ENCODE measurements at regions not wholly inside any gene's neighbourhood (a gene's known extent, or its start where the extent isn't known, plus 50 kb on each side); places are given as distances from the start of the nearest gene placed in this dataset.

DNA sequence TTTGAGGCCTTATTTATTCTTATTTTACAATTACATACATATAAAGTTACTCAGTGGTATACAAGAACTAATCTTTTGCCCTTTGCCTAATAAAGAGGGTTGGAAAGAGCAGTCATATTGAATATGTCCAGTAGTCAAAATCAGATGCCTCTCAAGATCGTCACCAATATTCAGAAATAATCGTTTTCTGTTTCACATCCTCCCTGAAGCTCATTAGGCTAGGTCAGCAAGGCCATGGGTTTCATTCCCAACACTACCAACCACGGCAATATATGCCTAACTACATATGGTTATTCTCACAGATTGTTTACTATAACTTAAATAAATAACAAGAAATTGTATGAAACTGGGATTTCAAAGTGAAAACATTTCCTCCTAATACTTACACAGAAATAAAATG is 167.2 kb upstream of the MANEA start:
- no peak for FAIRE-seq
- Histone ChIP-seq H3K9ac (ENCODE audit: insufficient read depth, low read depth, low read length) (no peak overlapping the region), H3K27me3 (ENCODE audit: control insufficient read depth in 1 of 2, insufficient read depth in 2 of 2, low read length in 2 of 2) (no peaks in the 10 kb centered on the region), H2AFZ (ENCODE audit: low read length) (no peak overlapping the region), H3K27ac (ENCODE audit: extremely low read length, insufficient read depth, low read length) (no peak overlapping the region), H3K79me2 (ENCODE audit: insufficient read depth, low read length) (no peaks in the 10 kb centered on the region), H3K9me3 (ENCODE audit: low read length) (no peaks in the 10 kb centered on the region), H4K20me1 (ENCODE audit: insufficient read depth, low read length) (no peaks in the 10 kb centered on the region), H3K36me3 (replicated peaks in 1 of 2; ENCODE audit: control insufficient read depth in 1 of 2, insufficient read depth in 2 of 2, low read length in 2 of 2) (no peaks in the 10 kb centered on the region), H3K4me3 (replicated peaks in 1 of 3; ENCODE audit: insufficient read depth in 1 of 3, low read depth in 2 of 3, low read length in 3 of 3) (no peak overlapping the region), H3K4me2 (ENCODE audit: low read depth, low read length) (no peak overlapping the region), H3K4me1 (ENCODE audit: insufficient read depth, low read length) (no peaks in the 10 kb centered on the region)
- ChIA-PET CTCF (ENCODE audit: low intra/inter-chr PET ratio, low total read pairs) (no interaction called here), POLR2A (no interaction called here)
- in situ Hi-C loops (cut with HindIII; ENCODE audit: extremely low pct_ligation_motif_present, low pct_unique_long_range_greater_than_20kb) (no loop called here), intact Hi-C loops (cut with micrococcal nuclease; ENCODE audit: unreplicated experiment) (no loop called here)
- DNase-seq (ENCODE audit: low spot score): no peak
- WGBS (ENCODE audit: low lambda C conversion rate): 0% methylated on average over 3 of the region's 3 CpGs
- TF ChIP-seq, protein P1, sequence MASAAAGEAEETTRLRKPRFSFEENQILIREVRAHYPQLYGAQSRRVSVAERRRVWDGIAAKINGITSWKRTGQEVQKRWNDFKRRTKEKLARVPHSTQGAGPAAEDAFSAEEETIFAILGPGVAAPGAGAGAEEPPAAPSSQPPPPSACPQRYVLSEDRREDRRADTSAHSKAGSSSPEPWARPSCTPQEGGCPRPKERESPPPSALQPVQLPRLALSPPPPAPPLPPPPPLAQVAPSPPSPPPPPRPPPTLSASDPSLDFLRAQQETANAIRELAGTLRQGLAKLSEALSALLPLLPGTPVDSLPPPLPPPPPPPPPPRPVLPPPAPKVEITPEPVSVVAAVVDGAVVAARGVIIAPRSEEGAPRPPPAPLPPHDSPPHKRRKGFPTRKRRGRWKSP (CRISPR knock-in tag; IDR thresholded peaks at IDR 0.05): no peak
- no peak for TF ChIP-seq SMAD1 (CRISPR knock-in tag; IDR thresholded peaks at IDR 0.05; ENCODE audit: borderline replicate concordance, low read depth)
- no peak for TF ChIP-seq GATAD2A (CRISPR knock-in tag; IDR thresholded peaks at IDR 0.05)
- no peak for ATAC-seq
- no TSS peak for BruUV-seq (replicated peaks)

DNA sequence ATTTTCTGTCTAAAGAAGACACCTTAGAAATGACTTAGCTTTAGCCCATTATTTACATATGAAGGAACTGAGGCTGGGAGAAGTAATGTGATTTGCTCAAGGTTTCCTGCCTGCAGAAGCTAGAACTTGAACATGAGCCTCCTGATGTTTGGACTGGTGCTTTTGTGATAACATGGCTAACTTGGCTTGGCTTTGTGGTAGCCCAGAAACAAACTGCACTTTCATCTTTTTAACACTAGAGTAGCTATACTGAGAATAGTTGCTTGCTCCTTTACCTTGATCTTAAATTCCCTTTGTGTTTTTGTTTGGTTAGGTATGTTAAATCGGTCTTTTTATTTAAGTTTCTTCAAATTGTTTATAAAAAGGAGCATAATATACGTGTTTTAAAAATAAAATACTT is 163.5 kb upstream of the MANEA start:
- Histone ChIP-seq H3K36me3 (replicated peaks in 1 of 2; ENCODE audit: control insufficient read depth in 1 of 2, insufficient read depth in 2 of 2, low read length in 2 of 2) (no peaks in the 10 kb centered on the region), H3K27me3 (ENCODE audit: control insufficient read depth in 1 of 2, insufficient read depth in 2 of 2, low read length in 2 of 2) (no peaks in the 10 kb centered on the region), H3K4me2 (ENCODE audit: low read depth, low read length) (no peak overlapping the region), H3K9ac (ENCODE audit: insufficient read depth, low read depth, low read length) (no peak overlapping the region), H3K27ac (ENCODE audit: extremely low read length, insufficient read depth, low read length) (no peak overlapping the region), H2AFZ (ENCODE audit: low read length) (no peak overlapping the region), H3K79me2 (ENCODE audit: insufficient read depth, low read length) (no peaks in the 10 kb centered on the region), H3K9me3 (ENCODE audit: low read length) (no peaks in the 10 kb centered on the region), H3K4me3 (replicated peaks in 1 of 3; ENCODE audit: insufficient read depth in 1 of 3, low read depth in 2 of 3, low read length in 3 of 3) (no peak overlapping the region), H3K4me1 (ENCODE audit: insufficient read depth, low read length) (no peaks in the 10 kb centered on the region), H4K20me1 (ENCODE audit: insufficient read depth, low read length) (no peaks in the 10 kb centered on the region)
- DNase-seq (ENCODE audit: low spot score) (no peak), FAIRE-seq (no peak), ATAC-seq (peak; percentile 31; the same call in 1 of the 3 replicates)
- WGBS (ENCODE audit: low lambda C conversion rate): 2% methylated on average over 2 of the region's 2 CpGs
- intact Hi-C loops (cut with micrococcal nuclease; ENCODE audit: unreplicated experiment): no loop called here
- CTCF ChIA-PET (ENCODE audit: low intra/inter-chr PET ratio, low total read pairs): no interaction called here
- TF ChIP-seq ARNTL (CRISPR knock-in tag; IDR thresholded peaks at IDR 0.05): no peak
- TF ChIP-seq ZNF382 (CRISPR knock-in tag; IDR thresholded peaks at IDR 0.05; ENCODE audit: borderline replicate concordance): no peak
- TF ChIP-seq MXI1 (IDR thresholded peaks at IDR 0.05; ENCODE audit: borderline replicate concordance, low read depth, low read length): no peak
- TF ChIP-seq, protein P2, sequence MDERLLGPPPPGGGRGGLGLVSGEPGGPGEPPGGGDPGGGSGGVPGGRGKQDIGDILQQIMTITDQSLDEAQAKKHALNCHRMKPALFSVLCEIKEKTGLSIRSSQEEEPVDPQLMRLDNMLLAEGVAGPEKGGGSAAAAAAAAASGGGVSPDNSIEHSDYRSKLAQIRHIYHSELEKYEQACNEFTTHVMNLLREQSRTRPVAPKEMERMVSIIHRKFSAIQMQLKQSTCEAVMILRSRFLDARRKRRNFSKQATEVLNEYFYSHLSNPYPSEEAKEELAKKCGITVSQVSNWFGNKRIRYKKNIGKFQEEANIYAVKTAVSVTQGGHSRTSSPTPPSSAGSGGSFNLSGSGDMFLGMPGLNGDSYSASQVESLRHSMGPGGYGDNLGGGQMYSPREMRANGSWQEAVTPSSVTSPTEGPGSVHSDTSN (CRISPR knock-in tag; IDR thresholded peaks at IDR 0.05): no peak
- no peak for TF ChIP-seq ZNF772 (CRISPR knock-in tag; IDR thresholded peaks at IDR 0.05)
- no peak for TF ChIP-seq ZBTB7B (CRISPR knock-in tag; IDR thresholded peaks at IDR 0.05)
- TF ChIP-seq ZNF878 (CRISPR knock-in tag; IDR thresholded peaks at IDR 0.05): no peak
- no TSS peak for BruUV-seq (replicated peaks)
- in situ Hi-C loops (cut with HindIII; ENCODE audit: extremely low pct_ligation_motif_present, low pct_unique_long_range_greater_than_20kb): no loop called here
- POLR2A ChIA-PET: no interaction called here
